ENCODE measurements at regions not wholly inside any gene's neighbourhood (a gene's known extent, or its start where the extent isn't known, plus 50 kb on each side); places are given as distances from the start of the nearest gene placed in this dataset.

- TF ChIP-seq CTCF (IDR thresholded peaks at IDR 0.05) (no peak), EZH2 (IDR thresholded peaks at IDR 0.05; ENCODE audit: borderline replicate concordance, insufficient read depth, low read depth, low read length, poor library complexity, severe bottlenecking) (no peak)
These were observed 276.7 kb downstream of the PLK2 start for GRCh38 chr5:58183078-58183785.
